CD14-positive monocyte (primary cell): ENCODE measurements at regions not wholly inside any gene's neighbourhood (a gene's known extent, or its start where the extent isn't known, plus 50 kb on each side); places are given as distances from the start of the nearest gene placed in this dataset.

Source experiments
- DNase-seq, 3 donors: peaks; one replicate each; pipeline ENCODE4 v3.0.0-alpha.2; 2011 to 2022
- H2AFZ ChIP-seq: 2 replicates; pipeline ENCODE4 v1.6.0; 2012; ENCODE audit warnings: mild to moderate bottlenecking, low read depth, low read length, inconsistent platforms; ENCODE audit not compliant: insufficient read depth, poor library complexity, severe bottlenecking
- H3K27ac ChIP-seq, 2 donors: 1 replicate in 1 of 2; 2 replicates in 1 of 2; pipeline ENCODE4 v1.5.1; 2012 to 2013; ENCODE audit warnings: low read length in 2 of 2, control low read depth in 1 of 2, inconsistent platforms in 1 of 2, low read depth in 1 of 2, mild to moderate bottlenecking in 1 of 2
- H3K27me3 ChIP-seq, 2 donors: one replicate each; pipeline versions ENCODE4 v1.6.0 to v1.6.1; 2011 to 2013; ENCODE audit warnings: low read length in 2 of 2; ENCODE audit not compliant: control insufficient read depth in 2 of 2, insufficient read depth in 2 of 2
- H3K36me3 ChIP-seq, 2 donors: replicated peaks in 1 of 2; 1 replicate in 1 of 2; 2 replicates in 1 of 2; pipeline versions ENCODE4 v1.5.1 to v1.6.1; 2012 to 2013; ENCODE audit warnings: low read length in 2 of 2, control low read depth in 1 of 2, inconsistent platforms in 1 of 2, mild to moderate bottlenecking in 1 of 2; ENCODE audit not compliant: insufficient read depth in 2 of 2, control insufficient read depth in 1 of 2
- H3K4me1 ChIP-seq, 2 donors: 1 replicate in 1 of 2; 2 replicates in 1 of 2; pipeline versions ENCODE4 v1.5.1 to v1.6.1; 2012 to 2013; ENCODE audit warnings: low read length in 2 of 2, control low read depth in 1 of 2, inconsistent platforms in 1 of 2, mild to moderate bottlenecking in 1 of 2, moderate library complexity in 1 of 2; ENCODE audit not compliant: insufficient read depth in 2 of 2, control insufficient read depth in 1 of 2
- H3K4me2 ChIP-seq: replicated peaks from 2 replicates; pipeline ENCODE3; 2012; ENCODE audit warnings: low read length, moderate library complexity, mild to moderate bottlenecking; ENCODE audit not compliant: poor library complexity, severe bottlenecking; ENCODE audit errors: extremely low read depth
- H3K4me3 ChIP-seq, 3 experiments: fragments of 200-600 bp in 1 of 3; sonication (generic) in 1 of 3; replicated peaks in 1 of 3; 1 replicate in 2 of 3; 2 replicates in 1 of 3; pipeline ENCODE4 v1.5.1; 2011 to 2013; ENCODE audit warnings: low read length in 3 of 3, mild to moderate bottlenecking in 3 of 3, control low read depth in 2 of 3, low read depth in 2 of 3, inconsistent platforms in 1 of 3, moderate library complexity in 1 of 3
- H3K79me2 ChIP-seq: 2 replicates; pipeline ENCODE4 v1.6.0; 2012; ENCODE audit warnings: mild to moderate bottlenecking, control low read depth, inconsistent platforms, low read length, moderate library complexity; ENCODE audit not compliant: insufficient read depth
- H3K9ac ChIP-seq: 2 replicates; pipeline ENCODE4 v1.6.0; 2017; ENCODE audit warnings: low read length, mild to moderate bottlenecking; ENCODE audit not compliant: insufficient read depth, poor library complexity, severe bottlenecking
- H3K9me3 ChIP-seq, 2 donors: replicated peaks in 1 of 2; 1 replicate in 1 of 2; 2 replicates in 1 of 2; pipeline versions ENCODE4 v1.5.1 to v1.6.1; 2012 to 2013; ENCODE audit warnings: low read length in 2 of 2, control low read depth in 1 of 2; ENCODE audit not compliant: control insufficient read depth in 1 of 2, insufficient read depth in 1 of 2
- H4K20me1 ChIP-seq: 2 replicates; pipeline ENCODE4 v1.6.0; 2012; ENCODE audit warnings: mild to moderate bottlenecking, low read length, control low read depth, moderate library complexity; ENCODE audit not compliant: insufficient read depth
- H3K27ac Mint-ChIP-seq, 7 donors: one replicate each; pipeline ENCODE4 v1.8.0; 2020; ENCODE audit warnings: mild to moderate bottlenecking in 7 of 7, mixed read lengths in 7 of 7, moderate library complexity in 6 of 7, inconsistent platforms in 2 of 7
- H3K27me3 Mint-ChIP-seq, 3 donors: one replicate each; pipeline ENCODE4 v1.8.0; 2021 to 2022; ENCODE audit warnings: low read depth in 3 of 3, mild to moderate bottlenecking in 3 of 3, mixed read lengths in 3 of 3, moderate library complexity in 3 of 3, inconsistent platforms in 1 of 3
- H3K36me3 Mint-ChIP-seq, 2 donors: one replicate each; pipeline ENCODE4 v1.8.0; 2020; ENCODE audit warnings: mixed read lengths in 2 of 2, inconsistent platforms in 1 of 2, mild to moderate bottlenecking in 1 of 2
- H3K4me1 Mint-ChIP-seq: one replicate; pipeline ENCODE4 v1.8.0; 2020; ENCODE audit warnings: mild to moderate bottlenecking, mixed read lengths
- H3K4me3 Mint-ChIP-seq, 2 donors: one replicate each; pipeline ENCODE4 v1.8.0; 2020; ENCODE audit warnings: mild to moderate bottlenecking in 2 of 2, mixed read lengths in 2 of 2, moderate library complexity in 1 of 2
- H3K9me3 Mint-ChIP-seq, 7 donors: one replicate each; pipeline ENCODE4 v1.8.0; 2020 to 2022; ENCODE audit warnings: mixed read lengths in 7 of 7, mild to moderate bottlenecking in 6 of 7, moderate library complexity in 6 of 7, inconsistent platforms in 2 of 7
- CTCF ChIP-seq: fragments of 200-600 bp; IDR thresholded peaks from one replicate; pipeline ENCODE4 v1.8.0; 2022; ENCODE audit warnings: antibody characterized with exemption, mild to moderate bottlenecking
- WGBS: methylation state at CpG from one replicate; pipeline ENCODE4 v1.1.5; 2013; ENCODE audit warnings: missing lambda C conversion rate; ENCODE audit not compliant: insufficient coverage; 5-methylcytosine and 5-hydroxymethylcytosine counted together
- intact Hi-C, 2 donors: fragments of 100-400 bp; cut with micrococcal nuclease; formaldehyde crosslinking; loops; one replicate each; pipeline versions ENCODE4 v1.15.0 to v1.15.1; 2023

DNA sequence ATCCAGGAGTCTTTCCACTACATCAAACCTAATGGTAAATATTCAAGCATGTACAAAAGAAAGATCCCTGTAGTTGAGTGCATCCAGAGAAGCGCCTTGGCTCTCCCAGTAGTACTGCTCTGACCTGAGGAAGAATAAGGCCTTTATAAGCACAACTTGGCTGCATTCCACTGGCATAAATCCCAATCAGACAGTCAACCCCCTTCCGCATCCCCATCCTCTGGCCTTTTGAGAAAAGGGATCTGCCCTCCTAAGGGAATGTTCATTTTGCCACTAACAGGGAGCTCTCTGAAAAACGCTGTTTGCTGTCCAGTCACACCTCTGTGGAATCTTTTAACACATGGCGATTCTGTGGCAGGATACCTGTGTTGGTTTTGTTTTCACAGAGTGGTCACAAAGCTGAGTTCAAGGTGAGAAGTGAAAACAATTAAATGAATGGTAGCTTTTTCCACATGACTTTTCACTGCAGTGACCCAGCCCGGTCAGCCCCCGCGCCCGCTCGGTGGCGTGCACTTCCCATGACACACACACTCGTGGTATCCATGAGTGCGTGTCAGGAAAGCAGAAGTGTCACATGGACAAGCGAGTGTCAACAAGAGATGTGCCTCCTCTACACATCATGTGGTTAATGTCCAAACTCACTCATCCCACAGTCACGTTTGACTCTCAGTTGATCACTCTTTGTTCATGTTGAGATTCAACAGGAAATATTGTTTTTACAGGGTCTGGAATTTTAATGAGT lies 112.2 kb upstream of the ENPP6 start:
- no peaks in the 10 kb centered on the region for H4K20me1 ChIP-seq
- peak overlapping the region; percentile 58 for H3K9ac ChIP-seq
- Mint-ChIP-seq H3K27ac (peak overlapping the region in 6 of 7 donors; percentile 58 to 98 (median 96)), H3K9me3 (peaks cover 0 to 3% (median 0%) of the 10 kb centered on the region in 7 donors), H3K4me1 (peaks cover 64% of the 10 kb centered on the region), H3K36me3 (peaks cover 2 to 4% of the 10 kb centered on the region in 2 donors), H3K4me3 (peak overlapping the region in 1 of 2 donors; percentile 70), H3K27me3 (peaks cover 0 to 5% (median 1%) of the 10 kb centered on the region in 3 donors)
- intact Hi-C loops: loop anchor here in 1 of 2 donors (2.0 kb wide), 1 partner anchor 17 kb away; no protein-coding TSS in a partner anchor
- H3K4me1 ChIP-seq: peaks cover 66 to 70% of the 10 kb centered on the region in 2 donors
- no peaks in the 10 kb centered on the region for H3K9me3 ChIP-seq
- H3K4me3 ChIP-seq: no peak overlapping the region
- no peaks in the 10 kb centered on the region for H3K36me3 ChIP-seq
- H2AFZ ChIP-seq: no peak overlapping the region
- H3K27me3 ChIP-seq: no peaks in the 10 kb centered on the region
- 60% methylated on average over 11 of the region's 14 CpGs for WGBS
- no peak overlapping the region for H3K4me2 ChIP-seq
- no peaks in the 10 kb centered on the region for H3K79me2 ChIP-seq
- H3K27ac ChIP-seq: peak overlapping the region; percentile 82 to 96
- peak; percentile 92 to 100 (median 93) for DNase-seq
- TF ChIP-seq CTCF: no peak

- H3K4me1 ChIP-seq: peaks cover 63 to 66% of the 10 kb centered on the region in 2 donors
- H3K4me1 Mint-ChIP-seq: peaks cover 62% of the 10 kb centered on the region
- no peak overlapping the region for H2AFZ ChIP-seq
- no peaks in the 10 kb centered on the region for H3K9me3 ChIP-seq
- peak overlapping the region; percentile 82 to 96 for H3K27ac ChIP-seq
- no peak for DNase-seq
- H3K36me3 Mint-ChIP-seq: peaks cover 2 to 4% of the 10 kb centered on the region in 2 donors
- no peak for TF ChIP-seq CTCF
- no peaks in the 10 kb centered on the region for H4K20me1 ChIP-seq
- no peak overlapping the region for H3K4me3 Mint-ChIP-seq
- WGBS: 100% methylated on average over 6 of the region's 9 CpGs
- H3K9me3 Mint-ChIP-seq: peaks cover 0 to 3% (median 0%) of the 10 kb centered on the region in 7 donors
- H3K79me2 ChIP-seq: no peaks in the 10 kb centered on the region
- intact Hi-C loops: no loop called here
- H3K27me3 Mint-ChIP-seq: peaks cover 0 to 5% (median 1%) of the 10 kb centered on the region in 3 donors
- H3K27ac Mint-ChIP-seq: peak overlapping the region; percentile 63 to 98 (median 95)
- H3K4me3 ChIP-seq: peak overlapping the region in 1 of 3 experiments; percentile 9
- H3K36me3 ChIP-seq: no peaks in the 10 kb centered on the region
- peak overlapping the region; percentile 43 for H3K9ac ChIP-seq
- H3K27me3 ChIP-seq: no peaks in the 10 kb centered on the region
- H3K4me2 ChIP-seq: no peak overlapping the region
These were observed 111.6 kb upstream of the ENPP6 start for GRCh38 chr4:184329235-184329634.
